HepG2 (cell line): ENCODE measurements at regions not wholly inside any gene's neighbourhood (a gene's known extent, or its start where the extent isn't known, plus 50 kb on each side); places are given as distances from the start of the nearest gene placed in this dataset.

ENCODE experiments used
- MAX ChIP-seq: IDR thresholded peaks from 2 replicates; pipeline ENCODE4 v1.6.1; 2012; ENCODE audit warnings: inconsistent platforms
- ZNF644 ChIP-seq: IDR thresholded peaks from 2 replicates; pipeline ENCODE4 v1.6.1; 2016; ENCODE audit warnings: low read depth
- TF ChIP-seq, protein P1 (sequence below): sonication (generic); formaldehyde crosslinking; IDR thresholded peaks from 2 replicates; pipeline ENCODE4 v1.4.0; 2020; ENCODE audit warnings: missing genetic modification reagents

- no peak for TF ChIP-seq ZNF644
- TF ChIP-seq, protein P1, sequence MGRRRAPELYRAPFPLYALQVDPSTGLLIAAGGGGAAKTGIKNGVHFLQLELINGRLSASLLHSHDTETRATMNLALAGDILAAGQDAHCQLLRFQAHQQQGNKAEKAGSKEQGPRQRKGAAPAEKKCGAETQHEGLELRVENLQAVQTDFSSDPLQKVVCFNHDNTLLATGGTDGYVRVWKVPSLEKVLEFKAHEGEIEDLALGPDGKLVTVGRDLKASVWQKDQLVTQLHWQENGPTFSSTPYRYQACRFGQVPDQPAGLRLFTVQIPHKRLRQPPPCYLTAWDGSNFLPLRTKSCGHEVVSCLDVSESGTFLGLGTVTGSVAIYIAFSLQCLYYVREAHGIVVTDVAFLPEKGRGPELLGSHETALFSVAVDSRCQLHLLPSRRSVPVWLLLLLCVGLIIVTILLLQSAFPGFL (CRISPR knock-in tag): no peak
- no peak for TF ChIP-seq MAX
Measured at GRCh38 chr2:216562696-216563435, 64.2 kb downstream of the RPL37A start.
